22Rv1 (cell line): ENCODE measurements at regions not wholly inside any gene's neighbourhood (a gene's known extent, or its start where the extent isn't known, plus 50 kb on each side); places are given as distances from the start of the nearest gene placed in this dataset.
"Not testable (repeated sequence)": the region's sequence is repeated elsewhere in the genome, so short reads cannot be mapped to it uniquely, and the experiment has no call there.

Experiments
- H3K27ac ChIP-seq: fragments of 450-650 bp; 2 replicates; pipeline ENCODE4 v1.5.1; 2017
- ZFX ChIP-seq: fragments of 450-650 bp; IDR thresholded peaks from 2 replicates; pipeline ENCODE4 v1.6.1; 2017; ENCODE audit warnings: antibody characterized with exemption, borderline replicate concordance
- TF ChIP-seq, protein P1 (sequence below): fragments of 450-650 bp; IDR thresholded peaks from 2 replicates; pipeline ENCODE4 v1.5.1; 2017; ENCODE audit warnings: mild to moderate bottlenecking

DNA sequence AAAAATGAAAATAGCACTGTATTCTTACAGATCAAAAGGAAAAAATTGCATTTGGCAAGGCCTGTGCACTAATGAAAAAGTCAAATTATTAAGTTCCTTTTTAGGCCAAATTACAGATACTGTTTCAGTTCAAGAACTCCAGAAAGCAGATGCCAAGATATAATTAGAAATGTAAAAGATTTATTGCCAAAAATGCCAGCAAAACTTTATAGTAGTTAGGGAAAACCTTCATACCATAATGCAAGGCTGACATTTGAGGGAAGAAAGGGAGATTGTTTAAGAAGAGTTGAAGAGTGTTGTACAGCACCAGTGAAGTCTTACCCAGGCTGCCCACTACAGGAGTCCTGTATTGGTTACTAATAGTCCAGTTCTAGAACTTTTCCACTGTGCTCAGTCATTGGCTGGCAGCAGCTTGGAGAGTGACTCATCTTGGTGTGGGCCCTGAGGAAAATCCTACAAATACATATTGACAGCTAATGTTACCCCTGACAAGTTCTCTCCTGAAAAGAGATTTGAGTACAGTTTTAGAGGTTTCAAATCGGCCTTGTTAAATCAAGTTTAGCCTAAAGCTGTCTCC lies 600.4 kb downstream of the C12orf50 start:
- TF ChIP-seq, protein P1, sequence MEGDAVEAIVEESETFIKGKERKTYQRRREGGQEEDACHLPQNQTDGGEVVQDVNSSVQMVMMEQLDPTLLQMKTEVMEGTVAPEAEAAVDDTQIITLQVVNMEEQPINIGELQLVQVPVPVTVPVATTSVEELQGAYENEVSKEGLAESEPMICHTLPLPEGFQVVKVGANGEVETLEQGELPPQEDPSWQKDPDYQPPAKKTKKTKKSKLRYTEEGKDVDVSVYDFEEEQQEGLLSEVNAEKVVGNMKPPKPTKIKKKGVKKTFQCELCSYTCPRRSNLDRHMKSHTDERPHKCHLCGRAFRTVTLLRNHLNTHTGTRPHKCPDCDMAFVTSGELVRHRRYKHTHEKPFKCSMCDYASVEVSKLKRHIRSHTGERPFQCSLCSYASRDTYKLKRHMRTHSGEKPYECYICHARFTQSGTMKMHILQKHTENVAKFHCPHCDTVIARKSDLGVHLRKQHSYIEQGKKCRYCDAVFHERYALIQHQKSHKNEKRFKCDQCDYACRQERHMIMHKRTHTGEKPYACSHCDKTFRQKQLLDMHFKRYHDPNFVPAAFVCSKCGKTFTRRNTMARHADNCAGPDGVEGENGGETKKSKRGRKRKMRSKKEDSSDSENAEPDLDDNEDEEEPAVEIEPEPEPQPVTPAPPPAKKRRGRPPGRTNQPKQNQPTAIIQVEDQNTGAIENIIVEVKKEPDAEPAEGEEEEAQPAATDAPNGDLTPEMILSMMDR = no peak
- TF ChIP-seq ZFX = no peak
- H3K27ac ChIP-seq = no peak overlapping the region

DNA sequence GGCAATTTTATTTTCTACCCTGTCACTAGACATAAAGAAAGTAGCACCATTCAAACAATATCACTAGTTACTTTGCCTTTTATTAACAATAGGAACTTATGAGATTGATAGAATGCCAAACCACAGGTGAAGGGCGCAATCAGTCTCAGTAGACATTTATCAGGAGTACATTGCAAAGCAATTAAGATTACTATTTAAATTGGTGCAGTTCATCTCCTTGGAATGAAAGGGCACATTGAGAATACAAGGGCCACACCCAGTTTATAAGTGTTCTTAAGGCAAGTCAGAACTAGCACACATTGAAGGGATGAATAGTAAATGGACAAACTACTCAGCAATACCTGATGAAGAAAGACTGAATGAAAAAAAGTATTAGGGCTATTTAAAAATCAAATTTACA lies 601.4 kb downstream of the C12orf50 start:
- no peak for TF ChIP-seq ZFX
- no peak overlapping the region for H3K27ac ChIP-seq

DNA sequence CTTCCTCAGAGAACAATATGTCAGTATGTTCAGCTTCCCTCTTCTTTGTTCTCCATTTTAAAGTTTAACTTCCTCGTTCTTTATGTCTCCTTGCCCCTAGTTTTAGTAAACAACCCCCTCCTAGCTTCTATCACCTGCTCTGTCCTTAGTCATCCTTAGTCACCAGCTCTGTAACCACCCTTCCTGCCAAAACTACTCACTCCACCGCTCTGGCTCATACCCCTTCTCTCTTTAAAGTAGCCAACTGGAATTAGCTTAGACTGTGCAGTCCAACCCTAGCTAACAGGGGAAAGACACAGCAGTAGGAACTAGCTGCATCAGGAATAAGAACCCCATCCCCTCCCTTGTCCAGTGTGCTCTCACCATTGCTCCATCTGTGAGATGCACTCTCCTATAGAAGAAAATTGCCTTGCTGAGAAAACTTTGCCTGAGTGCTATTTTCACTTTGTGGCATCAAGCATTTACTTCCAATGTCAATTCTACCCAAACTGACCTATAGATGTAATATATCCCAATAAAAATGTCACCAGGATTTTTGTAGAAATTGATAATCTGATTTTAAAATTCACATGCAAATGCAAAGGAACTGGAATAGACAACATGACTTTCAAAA lies 603.2 kb downstream of the C12orf50 start:
- H3K27ac ChIP-seq = no peak overlapping the region
- TF ChIP-seq, protein P1 = no peak
- TF ChIP-seq ZFX = no peak

DNA sequence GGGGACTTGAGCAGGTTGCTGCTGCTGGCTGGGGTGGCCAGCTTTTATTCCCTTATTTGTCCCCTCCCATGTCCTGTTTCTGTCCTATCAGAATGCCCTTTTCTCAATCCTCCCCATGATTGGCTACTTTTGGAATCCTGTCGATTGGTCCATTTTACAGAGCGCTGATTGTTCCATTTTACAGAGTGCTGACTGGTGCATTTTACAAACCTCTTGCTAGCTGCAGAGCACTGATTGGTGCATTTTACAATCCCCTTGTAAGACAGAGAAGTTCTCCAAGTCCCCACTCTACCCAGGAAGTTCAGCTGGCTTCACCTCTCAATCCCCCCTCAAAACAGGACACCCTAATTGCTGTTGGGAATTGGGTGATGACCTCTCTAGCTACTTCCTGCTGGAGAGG lies 608.0 kb downstream of the C12orf50 start:
- not testable (repeated sequence) for H3K27ac ChIP-seq

DNA sequence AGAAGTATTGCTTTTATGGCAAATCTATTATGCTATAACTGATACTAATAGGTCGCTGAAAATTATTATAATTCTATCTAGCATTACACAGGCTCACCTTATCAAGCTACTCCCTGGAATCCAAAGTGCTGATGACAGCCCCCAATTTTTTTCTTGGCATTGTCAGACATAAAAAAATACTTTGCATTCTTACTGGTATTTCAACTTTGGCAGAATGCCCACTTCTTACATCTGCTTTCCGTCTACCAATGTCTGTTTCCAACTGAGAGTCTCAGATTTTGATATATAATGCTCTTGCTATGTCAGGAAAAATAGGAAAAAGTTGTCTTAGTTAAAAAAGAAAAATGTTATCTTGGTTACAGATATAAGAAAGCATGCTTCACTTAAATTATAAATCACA lies 615.4 kb downstream of the C12orf50 start:
- H3K27ac ChIP-seq = no peak overlapping the region
- no peak for TF ChIP-seq ZFX
- TF ChIP-seq, protein P1 = no peak

DNA sequence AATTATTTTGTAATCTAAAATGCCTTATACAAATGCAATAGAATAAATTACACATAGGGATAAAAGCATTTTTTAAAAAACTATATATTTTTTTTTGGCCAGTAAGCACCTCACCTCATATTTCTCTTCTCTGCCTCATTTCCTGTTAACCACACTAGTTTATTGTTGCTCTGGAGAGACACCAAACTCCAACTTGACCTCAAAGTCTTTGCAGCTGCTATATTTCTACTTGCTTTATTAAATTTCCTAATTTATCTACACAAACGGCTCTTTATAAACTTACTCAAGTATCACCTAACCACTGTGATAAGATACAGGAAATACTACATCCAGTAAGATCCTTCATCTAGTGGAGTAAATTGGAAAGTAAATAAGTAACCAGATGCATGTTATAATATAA lies 622.3 kb downstream of the C12orf50 start:
- no peak for TF ChIP-seq ZFX
- TF ChIP-seq, protein P1 = no peak
- H3K27ac ChIP-seq = no peak overlapping the region

DNA sequence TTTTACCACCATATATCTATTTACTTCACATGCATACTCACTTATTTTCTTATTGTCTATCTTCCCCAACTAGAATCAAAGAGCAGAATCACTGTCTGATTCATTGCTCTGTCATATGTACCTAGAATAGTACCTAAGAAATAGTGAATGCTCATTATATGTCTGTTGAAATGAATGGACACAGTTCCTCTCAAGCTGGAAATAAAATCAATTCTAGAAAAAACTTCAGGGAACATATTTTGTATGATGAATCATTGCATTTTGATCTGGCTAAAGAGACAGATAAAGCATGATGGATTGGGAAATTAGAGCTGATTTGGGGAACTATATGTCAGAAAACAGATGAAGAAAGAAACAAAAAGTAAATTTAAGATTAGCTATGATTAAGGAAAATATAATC lies 623.3 kb downstream of the C12orf50 start:
- no peak for TF ChIP-seq ZFX
- TF ChIP-seq, protein P1 = no peak
- H3K27ac ChIP-seq = no peak overlapping the region

DNA sequence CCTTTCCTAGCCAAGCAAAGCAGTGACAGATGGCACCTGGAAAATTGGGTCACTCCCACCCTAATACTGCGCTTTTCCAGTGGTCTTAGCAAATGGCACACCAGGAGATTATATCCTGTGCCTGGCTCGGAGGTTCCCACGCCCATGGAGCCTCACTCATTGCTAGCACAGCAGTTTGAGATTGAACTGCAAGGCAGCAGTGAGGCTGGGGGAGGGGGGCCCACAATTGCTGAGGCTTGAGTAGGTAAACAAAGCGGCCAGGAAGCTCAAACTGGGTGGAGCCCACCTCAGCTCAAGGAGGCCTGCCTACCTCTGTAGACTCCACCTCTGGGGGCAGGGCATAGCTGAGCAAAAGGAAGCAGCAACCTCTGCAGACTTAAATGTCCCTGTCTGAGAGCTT lies 635.0 kb downstream of the C12orf50 start:
- not testable (repeated sequence) for H3K27ac ChIP-seq

DNA sequence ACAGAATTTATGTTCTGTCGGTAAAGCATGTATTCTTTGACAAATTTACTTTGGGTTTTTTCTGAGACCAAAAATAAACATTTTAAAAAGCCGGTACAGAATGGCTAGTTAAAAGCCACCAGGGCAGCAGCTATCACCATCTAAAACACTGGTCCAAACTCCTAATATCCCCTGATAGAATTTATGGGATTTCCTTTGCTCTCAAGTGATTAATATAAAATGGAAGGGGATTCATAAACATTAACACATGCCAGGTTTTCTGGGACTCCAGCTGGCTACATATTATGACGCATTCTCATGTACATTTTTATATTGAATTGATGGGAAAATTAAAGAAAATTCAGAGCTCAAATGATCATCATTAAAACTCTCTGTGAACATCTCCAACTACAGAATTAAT lies 640.8 kb downstream of the C12orf50 start:
- TF ChIP-seq ZFX = no peak
- TF ChIP-seq, protein P1 = no peak
- H3K27ac ChIP-seq = no peak overlapping the region
